C4-2B (cell line): ENCODE measurements at regions not wholly inside any gene's neighbourhood (a gene's known extent, or its start where the extent isn't known, plus 50 kb on each side); places are given as distances from the start of the nearest gene placed in this dataset.
"Not testable (repeated sequence)": the region's sequence is repeated elsewhere in the genome, so short reads cannot be mapped to it uniquely, and the experiment has no call there.

Experiments used
- H3K27ac ChIP-seq: fragments of 450-650 bp; 2 replicates; pipeline ENCODE4 v1.5.1; 2017
- ZFX ChIP-seq: fragments of 450-650 bp; IDR thresholded peaks from 2 replicates; pipeline ENCODE4 v1.6.1; 2017
- TF ChIP-seq, protein P1 (sequence below): fragments of 450-650 bp; conservative IDR thresholded peaks from 2 replicates; pipeline ENCODE4 v1.5.1; 2017; ENCODE audit warnings: mild to moderate bottlenecking

- no peak overlapping the region for H3K27ac ChIP-seq
- TF ChIP-seq, protein P1, sequence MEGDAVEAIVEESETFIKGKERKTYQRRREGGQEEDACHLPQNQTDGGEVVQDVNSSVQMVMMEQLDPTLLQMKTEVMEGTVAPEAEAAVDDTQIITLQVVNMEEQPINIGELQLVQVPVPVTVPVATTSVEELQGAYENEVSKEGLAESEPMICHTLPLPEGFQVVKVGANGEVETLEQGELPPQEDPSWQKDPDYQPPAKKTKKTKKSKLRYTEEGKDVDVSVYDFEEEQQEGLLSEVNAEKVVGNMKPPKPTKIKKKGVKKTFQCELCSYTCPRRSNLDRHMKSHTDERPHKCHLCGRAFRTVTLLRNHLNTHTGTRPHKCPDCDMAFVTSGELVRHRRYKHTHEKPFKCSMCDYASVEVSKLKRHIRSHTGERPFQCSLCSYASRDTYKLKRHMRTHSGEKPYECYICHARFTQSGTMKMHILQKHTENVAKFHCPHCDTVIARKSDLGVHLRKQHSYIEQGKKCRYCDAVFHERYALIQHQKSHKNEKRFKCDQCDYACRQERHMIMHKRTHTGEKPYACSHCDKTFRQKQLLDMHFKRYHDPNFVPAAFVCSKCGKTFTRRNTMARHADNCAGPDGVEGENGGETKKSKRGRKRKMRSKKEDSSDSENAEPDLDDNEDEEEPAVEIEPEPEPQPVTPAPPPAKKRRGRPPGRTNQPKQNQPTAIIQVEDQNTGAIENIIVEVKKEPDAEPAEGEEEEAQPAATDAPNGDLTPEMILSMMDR, result no peak
- no peak for TF ChIP-seq ZFX
Observed at GRCh38 chr3:103510760-103511159, 1075.9 kb downstream of the ZPLD1 start.

DNA sequence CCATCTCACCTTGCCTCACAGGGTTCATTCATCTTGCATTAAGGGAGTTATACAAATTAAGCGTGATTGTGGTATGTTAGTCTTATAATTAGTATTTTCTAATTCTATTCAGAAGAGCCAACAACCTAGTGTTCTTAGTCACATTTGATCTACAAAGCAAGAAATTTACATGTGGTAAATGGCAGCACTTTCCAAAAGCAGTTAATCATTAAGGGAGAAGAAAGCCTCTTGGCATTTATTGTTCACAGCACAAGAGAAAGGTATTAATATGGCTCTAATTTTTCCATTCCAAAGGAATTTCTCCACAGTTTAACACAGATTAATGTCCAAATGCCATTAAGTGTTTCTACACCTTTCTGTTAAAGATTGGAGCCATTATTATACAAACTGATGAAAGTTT is 1077.1 kb downstream of the ZPLD1 start:
- TF ChIP-seq, protein P1, result no peak
- TF ChIP-seq ZFX, result no peak

GRCh38 chr3:103512595-103512994 is 1077.8 kb downstream of the ZPLD1 start:
- H3K27ac ChIP-seq, result no peak overlapping the region
- TF ChIP-seq ZFX, result no peak
- TF ChIP-seq, protein P1, result no peak

More for the DNA sequence above, 1077.1 kb downstream of the ZPLD1 start:
- H3K27ac ChIP-seq, result no peak overlapping the region

DNA sequence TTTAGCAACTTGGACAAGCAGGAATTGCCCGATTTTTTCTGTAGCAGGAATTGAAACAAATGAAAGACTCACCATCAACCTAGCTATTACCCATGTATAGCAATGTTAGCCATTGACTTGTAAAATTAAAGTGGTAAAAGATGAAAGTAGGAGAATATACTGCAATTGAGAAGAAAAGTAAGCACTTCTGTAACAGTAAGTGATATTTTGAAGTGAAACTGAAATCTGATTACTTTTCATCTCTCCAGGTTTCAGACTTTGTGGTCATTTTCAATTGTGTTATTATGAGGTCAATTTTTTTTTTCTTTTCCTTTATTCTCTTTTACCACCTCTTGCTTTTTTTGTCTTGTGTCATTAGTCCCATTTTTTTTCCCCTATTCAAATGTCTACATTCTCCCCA is 1078.2 kb downstream of the ZPLD1 start:
- TF ChIP-seq, protein P1, result no peak
- no peak for TF ChIP-seq ZFX

GRCh38 chr3:103515116-103515515 is 1080.3 kb downstream of the ZPLD1 start:
- no peak for TF ChIP-seq ZFX
- TF ChIP-seq, protein P1, result no peak
- no peak overlapping the region for H3K27ac ChIP-seq

More for the DNA sequence above, 1078.2 kb downstream of the ZPLD1 start:
- H3K27ac ChIP-seq, result no peak overlapping the region

GRCh38 chr3:103516950-103517349 is 1082.1 kb downstream of the ZPLD1 start:
- no peak overlapping the region for H3K27ac ChIP-seq
- TF ChIP-seq, protein P1, result no peak
- TF ChIP-seq ZFX, result no peak

DNA sequence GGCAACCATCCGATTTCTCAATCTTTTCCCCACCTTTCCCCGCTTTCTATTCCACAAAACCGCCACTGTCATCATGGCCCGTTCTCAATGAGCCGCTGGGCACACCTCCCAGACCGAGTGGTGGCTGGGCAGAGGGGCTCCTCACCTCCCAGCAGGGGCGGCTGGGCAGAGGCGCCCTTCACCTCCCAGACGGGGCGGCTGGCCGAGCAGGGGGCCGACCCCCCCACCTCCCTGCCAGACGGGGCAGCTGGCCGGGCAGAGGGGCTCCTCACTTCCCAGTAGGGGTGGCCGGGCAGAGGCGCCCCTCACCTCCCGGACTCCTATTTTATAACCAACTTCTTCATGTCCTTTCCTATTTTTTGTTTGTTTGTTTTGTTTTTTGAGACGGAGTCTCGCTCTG is 1096.5 kb downstream of the ZPLD1 start:
- not testable (repeated sequence) for H3K27ac ChIP-seq

GRCh38 chr3:103532986-103533385 is 1098.2 kb downstream of the ZPLD1 start:
- TF ChIP-seq, protein P1, result no peak
- no peak for TF ChIP-seq ZFX
- H3K27ac ChIP-seq, result no peak overlapping the region
